AG09319 (cell line): ENCODE measurements at regions not wholly inside any gene's neighbourhood (a gene's known extent, or its start where the extent isn't known, plus 50 kb on each side); places are given as distances from the start of the nearest gene placed in this dataset.

ENCODE experiments used
- DNase-seq: peaks from one replicate; pipeline ENCODE4 v3.0.0-alpha.2; 2010; ENCODE audit warnings: low read depth; ENCODE audit errors: extremely low read depth
- TF ChIP-seq, protein P1 (sequence below): IDR thresholded peaks from 2 replicates; pipeline ENCODE4 v1.5.1; 2011; ENCODE audit warnings: low read depth, mild to moderate bottlenecking, inconsistent platforms, low read length, moderate library complexity

DNA sequence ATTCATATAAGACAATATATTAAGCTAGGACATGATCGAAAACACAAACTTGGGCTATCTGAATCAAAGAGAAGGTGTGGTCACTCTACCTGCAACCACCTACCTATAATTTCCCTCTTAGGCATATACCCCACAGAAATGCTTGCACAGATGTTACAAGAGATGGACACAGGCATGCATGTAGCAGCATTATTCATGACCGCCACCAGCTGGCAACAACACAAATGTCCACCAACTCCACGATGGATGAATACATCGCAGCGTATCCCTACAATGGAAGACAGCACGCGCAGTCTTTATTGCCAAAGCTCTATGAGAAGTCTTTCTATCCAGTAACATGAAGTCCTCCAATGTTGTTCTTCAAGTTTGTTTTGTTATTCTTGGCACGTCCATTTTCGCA lies 90.8 kb downstream of the ARL4C start:
- TF ChIP-seq, protein P1, sequence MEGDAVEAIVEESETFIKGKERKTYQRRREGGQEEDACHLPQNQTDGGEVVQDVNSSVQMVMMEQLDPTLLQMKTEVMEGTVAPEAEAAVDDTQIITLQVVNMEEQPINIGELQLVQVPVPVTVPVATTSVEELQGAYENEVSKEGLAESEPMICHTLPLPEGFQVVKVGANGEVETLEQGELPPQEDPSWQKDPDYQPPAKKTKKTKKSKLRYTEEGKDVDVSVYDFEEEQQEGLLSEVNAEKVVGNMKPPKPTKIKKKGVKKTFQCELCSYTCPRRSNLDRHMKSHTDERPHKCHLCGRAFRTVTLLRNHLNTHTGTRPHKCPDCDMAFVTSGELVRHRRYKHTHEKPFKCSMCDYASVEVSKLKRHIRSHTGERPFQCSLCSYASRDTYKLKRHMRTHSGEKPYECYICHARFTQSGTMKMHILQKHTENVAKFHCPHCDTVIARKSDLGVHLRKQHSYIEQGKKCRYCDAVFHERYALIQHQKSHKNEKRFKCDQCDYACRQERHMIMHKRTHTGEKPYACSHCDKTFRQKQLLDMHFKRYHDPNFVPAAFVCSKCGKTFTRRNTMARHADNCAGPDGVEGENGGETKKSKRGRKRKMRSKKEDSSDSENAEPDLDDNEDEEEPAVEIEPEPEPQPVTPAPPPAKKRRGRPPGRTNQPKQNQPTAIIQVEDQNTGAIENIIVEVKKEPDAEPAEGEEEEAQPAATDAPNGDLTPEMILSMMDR, result no peak
- DNase-seq, result no peak

DNA sequence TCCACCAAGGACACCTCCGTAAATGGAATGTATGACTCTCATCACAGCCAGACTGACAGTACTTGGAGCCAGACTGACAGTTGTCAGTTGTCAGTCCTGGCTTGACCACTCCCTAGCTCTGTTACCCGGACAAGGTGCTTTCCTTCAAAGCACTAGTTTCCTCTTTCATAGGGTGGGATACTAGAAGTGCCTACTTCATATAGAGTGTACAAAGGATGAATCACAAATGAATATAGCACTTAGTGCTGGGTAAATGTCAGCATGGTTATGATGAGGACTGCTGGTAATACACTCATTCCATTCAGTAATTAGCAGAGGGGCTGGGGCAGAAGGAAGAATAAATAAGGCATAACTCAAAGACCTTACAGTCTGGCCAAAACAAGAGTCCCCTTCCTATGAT lies 91.4 kb downstream of the ARL4C start:
- TF ChIP-seq, protein P1, result no peak

DNA sequence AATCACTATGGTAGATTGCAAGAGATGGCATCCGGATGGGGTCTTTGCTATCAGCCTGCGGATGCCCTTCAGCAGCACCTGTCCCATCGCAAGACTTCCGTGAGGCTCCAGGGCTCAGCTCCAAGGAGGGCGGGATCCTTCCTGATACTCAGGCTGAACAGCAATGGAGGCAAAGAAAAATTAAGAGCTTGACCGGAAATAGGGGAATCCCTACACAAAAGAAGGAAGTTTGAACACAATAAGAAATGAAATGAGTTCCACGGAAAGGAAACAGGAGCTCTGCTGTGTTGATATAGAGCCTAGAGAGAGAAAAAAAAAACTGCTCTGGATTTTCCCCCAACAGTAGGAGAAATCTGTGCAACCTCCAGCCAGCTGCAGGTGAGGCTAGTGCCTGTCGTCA lies 91.9 kb downstream of the ARL4C start:
- no peak for DNase-seq
- TF ChIP-seq, protein P1, result no peak

More for the DNA sequence above, 91.4 kb downstream of the ARL4C start:
- no peak for DNase-seq

DNA sequence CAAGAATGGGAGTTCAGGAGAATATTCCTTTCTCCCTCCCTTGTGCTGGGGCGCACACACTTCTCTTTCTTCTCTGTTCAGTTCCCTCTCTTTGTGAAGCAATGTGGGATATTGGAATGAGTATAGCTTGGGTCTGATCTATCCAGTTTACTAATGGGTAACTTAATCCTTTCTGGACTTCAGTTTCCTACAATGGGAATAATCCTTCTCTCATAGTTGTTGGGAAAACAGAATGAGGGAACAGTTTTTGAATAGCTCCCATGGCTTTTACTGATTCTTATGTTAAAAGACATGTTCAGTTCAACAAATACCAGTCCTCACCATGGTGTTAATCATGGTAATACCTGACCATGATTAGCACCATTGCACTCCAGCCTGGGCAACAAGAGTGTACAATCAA lies 93.1 kb downstream of the ARL4C start:
- no peak for DNase-seq
- TF ChIP-seq, protein P1, result no peak

DNA sequence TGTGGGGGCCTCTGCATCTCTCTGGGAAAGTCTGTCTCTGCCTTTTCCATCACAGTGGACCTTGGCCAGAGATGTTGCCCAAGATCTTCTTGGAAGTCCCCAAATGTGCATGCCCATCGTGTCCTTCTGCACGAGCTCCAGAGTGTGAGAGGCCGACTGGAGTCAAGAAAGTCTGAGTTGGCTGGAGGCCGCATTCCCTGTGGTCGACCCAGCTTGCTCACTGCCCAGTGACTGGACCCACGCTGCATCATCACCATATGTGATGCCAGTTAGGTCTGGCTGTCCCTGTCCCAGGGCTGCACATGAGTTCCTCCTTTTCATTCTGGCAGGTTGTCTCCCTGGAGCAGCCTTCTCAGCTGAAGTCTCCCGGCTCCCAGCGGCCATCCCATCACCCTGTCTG lies 93.8 kb downstream of the ARL4C start:
- TF ChIP-seq, protein P1, result no peak
- no peak for DNase-seq

DNA sequence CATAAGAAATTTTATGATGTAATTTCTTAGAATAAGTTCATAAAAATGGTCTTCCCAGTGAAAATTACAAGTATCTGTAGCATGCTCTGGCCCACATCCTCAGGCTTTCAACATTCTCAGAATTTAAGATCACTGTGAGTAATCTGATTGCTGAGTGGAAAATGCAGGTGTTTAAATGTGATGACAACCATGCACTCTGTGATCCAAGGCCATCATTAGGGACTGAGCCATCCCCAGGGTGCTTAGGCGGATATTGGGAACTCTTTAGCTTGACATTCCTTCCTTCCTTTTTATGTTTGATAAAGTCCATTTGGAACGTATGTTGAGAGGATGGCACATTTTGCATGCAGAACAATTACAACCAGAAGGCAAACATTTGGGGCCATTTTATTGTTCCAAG lies 95.5 kb downstream of the ARL4C start:
- DNase-seq, result no peak
- TF ChIP-seq, protein P1, result no peak

DNA sequence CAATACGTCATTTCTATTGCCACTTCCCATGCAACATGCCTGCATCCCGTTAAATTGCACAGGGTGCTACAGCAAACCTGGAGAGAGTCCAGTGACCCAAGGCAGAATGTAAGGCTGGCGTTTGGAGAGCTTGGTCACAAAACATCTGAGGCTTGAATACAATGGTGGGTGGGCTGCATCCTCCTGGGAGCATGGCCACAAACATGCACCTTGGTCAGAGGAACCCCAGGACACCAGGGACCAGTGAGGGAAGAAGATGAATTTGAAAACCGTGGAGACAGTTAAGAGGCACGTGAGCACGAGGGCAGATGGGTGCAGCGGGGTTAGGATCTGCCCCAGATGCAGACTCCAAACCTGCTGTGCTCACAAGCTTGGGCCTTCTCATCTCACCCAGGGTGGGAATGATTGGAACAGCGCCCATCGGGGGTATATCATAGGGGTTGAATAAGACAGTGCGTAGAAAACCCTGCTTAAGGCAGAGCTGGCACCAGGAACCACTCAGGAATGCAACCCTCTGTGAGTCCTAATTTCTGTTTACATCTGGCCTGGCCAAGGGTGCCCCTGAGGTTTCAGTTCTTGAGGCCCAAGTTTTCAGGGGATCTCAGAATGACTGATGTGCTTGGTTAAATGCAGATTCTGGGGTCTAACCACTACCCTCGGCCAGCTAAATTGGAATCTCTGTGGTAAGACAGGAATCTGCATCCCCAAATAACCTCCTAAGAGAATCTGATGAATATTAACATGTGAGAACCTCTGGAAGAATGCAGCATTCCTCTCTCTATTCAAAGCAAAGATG lies 97.2 kb downstream of the ARL4C start:
- TF ChIP-seq, protein P1, result no peak
- DNase-seq, result no peak
